GM19467 (cell line): ENCODE measurements at regions not wholly inside any gene's neighbourhood (a gene's known extent, or its start where the extent isn't known, plus 50 kb on each side); places are given as distances from the start of the nearest gene placed in this dataset.

Experiments used
- ATAC-seq: cut with Tn5 transposase; IDR thresholded peaks from one replicate; pipeline ENCODE4 v1.9.1; 2021; ENCODE audit warnings: mild to moderate bottlenecking, moderate library complexity; ENCODE audit not compliant: unreplicated experiment

DNA sequence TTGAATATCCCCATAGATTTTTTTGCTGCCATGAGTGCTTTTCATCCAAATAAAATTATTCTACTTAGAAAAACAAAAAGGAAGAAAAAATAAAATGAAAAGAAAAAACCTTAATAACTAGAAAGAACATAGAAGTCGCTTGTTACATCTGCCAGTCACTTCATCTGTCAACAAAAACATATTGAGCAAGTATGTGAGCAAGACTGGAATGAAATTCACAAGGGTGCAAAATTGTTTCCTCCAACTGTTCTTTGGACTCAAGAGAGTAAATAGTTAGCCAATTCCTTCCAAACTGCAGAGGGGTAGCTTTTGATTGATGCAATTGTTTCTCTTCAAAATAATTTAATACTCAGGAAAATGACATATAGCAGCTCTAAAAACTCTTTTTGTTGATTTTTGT, 336.3 kb upstream of the CDH7 start:
- ATAC-seq, result no peak

DNA sequence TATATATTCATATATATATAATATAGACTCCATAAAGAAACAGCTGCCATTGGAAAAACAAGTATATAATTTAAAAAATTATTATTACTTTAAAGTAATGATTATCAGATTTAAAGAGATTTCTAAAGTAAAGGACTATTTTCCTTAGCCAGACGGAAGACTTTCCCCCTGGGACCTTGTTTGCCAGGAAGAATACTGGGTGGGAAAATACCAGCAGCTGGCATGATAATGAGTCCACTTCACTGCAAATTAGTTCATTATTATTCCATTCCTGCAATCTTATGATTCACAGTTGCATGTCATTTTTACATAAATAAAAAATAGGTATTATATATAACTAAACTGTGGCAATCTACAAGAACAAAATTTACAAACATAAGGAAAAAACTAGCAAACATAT, 339.8 kb upstream of the CDH7 start:
- no peak for ATAC-seq

DNA sequence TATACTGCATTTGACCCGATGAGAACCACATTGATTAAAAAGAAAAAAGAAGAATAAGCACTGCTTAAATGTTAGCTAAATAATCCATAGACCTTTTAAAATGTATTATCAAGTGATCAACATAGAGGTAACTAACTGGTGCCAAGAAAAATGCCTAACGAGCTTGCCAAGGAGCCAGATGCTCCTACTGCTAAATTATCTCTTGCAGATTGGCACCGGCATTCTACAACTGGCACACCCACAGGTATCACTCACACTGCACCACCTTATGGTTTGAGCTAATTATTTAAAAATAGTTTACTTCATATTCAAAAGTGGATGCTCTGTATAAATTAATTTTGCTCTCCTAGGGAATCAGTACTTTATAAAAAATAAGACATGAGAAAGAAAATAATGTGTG, 341.6 kb upstream of the CDH7 start:
- no peak for ATAC-seq

DNA sequence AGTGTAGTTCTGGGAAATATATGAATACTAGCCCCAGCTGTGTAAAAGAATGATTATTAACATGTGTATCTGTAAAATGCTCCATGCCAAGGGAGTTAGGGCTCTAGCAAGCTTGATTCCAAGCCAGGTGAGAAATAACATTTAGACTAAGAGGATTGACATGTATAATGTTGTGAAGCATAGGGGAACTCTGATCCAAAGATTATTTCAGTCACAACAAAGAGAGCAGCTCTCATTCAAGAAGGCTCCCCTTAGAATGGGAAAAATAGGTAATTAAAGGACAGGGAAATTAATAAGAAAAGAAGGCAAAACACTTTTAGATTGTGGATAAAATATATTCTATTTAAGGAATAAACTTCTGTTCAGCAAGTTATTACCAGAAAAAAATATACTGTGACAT, 347.3 kb upstream of the CDH7 start:
- no peak for ATAC-seq

DNA sequence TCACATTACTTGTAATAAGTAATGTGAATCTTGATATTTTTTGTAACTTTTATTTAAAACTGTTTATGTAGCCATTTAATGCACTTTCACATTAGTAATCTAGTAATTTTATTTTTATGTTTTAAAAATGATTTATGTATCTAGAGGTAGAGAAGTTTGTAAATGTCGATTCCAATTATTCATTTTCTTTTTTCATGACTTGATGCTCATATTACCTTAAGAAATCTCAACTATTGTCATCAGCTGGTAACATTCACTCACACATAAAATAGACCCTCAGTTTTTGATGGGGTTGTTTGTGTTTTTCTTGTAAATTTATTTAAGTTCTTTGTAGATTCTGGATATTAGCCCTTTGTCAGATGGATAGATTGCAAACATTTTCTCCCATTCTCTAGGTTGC, 351.7 kb upstream of the CDH7 start:
- no peak for ATAC-seq

DNA sequence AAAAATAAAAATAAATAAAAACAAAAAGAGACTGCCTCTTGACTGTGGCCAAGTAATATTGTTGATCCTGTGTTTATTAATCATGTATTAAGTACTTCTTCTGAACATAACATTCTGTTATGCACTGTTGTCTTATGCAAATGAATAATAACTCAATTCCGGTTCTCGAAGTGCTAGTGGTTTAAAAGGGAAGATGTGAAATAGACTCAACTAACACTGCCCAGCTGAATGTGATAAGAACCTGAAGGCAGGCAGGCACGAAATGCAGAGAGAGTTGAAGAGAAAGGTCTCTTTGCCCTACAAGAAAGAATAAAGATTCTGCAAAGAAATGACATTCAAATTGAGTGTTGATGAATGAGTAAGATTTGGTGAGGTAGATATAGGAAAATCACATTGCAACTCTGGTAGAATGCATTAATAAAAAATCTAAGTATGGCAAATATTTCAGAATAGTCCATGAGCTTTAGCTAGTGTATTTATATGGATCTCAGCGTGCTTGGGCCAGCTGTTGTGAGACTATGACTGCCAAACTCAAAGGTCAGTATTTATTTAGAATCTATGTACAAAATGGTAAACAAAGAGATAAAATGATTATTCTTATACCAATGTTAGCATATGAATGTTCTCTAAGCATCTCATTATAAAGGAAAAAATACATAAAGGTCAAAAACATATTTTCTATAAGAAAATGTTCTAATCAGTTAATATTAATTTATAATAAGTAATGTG, 352.3 kb upstream of the CDH7 start:
- no peak for ATAC-seq

DNA sequence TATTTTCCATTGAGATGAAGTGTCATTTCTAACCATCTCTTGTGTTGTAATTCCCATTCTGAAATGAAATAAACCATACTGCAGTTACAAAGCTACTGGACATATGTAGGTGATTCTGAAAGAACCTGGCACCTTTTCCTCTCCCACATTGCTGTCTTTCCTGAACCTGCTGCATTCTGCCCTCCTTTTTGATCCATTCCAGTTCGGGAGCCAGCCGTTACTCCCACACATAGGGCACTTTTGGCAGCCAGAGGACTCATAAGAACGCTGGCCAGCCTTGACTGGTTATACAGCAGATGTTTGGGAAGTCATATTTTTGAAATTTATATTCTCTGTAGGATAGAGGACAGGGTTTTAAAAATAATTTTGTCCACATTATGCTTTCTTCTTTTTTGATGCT, 369.8 kb upstream of the CDH7 start:
- no peak for ATAC-seq

DNA sequence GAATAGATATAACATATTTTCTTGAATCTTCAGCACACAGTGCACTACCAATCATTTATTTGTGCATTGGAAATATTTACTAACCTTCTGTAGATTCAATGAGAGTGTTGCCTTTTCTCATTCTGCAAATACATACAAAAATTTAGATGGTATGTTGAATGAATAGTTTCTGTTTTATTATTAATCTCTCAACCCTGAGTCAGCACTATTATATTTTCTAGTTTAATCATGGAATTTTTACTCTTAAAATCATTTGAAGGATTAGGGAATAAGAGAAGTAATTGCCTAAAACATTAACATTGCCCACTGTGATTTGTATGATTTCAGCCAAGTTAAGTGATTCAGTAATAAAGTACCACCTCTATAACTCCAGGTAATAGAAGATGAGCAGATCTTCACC, 370.2 kb upstream of the CDH7 start:
- ATAC-seq, result no peak

DNA sequence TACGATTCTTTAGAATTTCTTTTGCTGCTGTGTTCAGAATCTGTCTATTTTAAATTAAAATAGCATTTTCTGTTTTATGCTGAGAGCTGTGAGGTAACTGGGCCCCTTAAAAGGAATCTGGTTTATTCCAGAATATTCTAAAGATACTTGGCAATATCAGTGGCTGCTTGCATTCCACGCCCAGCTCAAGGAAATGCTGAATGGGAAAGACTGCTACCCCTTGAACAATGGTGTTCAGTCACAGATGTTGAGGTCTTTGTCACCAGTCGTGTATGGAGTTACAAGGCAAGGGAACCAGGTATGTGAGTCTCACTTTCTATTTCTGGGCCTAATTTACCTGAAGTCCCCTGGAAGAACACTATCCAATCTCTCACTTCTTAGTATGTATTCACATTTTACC, 377.9 kb upstream of the CDH7 start:
- ATAC-seq, result no peak

DNA sequence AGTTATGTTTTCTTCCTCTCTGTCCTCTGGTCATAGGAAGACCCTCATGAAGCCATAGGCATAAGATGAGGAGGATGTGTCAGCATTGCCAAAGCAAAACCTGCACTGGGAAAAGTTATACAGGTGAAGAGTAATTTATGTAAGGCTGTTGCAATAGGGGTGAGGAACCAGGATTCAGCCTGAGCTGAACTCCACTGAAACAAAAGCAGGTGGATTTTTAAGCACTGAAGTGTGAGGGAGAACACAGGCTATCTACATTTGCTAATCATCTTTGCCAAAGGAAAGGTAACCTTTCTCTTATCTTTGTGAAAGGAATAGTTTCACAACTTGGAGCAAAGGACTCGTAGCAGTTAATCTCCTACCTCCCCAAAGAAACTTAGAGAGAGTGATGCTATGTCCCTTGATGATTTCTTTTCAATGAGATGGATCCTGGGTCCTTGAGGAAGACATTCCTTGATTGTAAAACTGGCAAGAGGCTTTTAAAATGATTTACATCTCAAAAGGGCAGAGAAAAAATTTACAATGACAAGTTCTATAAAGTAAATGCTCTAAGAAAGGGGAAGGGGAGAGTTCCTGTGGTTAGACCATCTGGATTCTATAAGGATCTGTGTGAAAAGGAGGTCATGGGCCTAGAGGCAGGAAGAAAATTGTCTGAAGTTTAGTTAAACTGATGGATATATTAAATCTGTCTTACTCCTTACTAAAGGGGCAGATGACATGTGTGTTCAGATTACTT, 385.4 kb upstream of the CDH7 start:
- ATAC-seq, result no peak

DNA sequence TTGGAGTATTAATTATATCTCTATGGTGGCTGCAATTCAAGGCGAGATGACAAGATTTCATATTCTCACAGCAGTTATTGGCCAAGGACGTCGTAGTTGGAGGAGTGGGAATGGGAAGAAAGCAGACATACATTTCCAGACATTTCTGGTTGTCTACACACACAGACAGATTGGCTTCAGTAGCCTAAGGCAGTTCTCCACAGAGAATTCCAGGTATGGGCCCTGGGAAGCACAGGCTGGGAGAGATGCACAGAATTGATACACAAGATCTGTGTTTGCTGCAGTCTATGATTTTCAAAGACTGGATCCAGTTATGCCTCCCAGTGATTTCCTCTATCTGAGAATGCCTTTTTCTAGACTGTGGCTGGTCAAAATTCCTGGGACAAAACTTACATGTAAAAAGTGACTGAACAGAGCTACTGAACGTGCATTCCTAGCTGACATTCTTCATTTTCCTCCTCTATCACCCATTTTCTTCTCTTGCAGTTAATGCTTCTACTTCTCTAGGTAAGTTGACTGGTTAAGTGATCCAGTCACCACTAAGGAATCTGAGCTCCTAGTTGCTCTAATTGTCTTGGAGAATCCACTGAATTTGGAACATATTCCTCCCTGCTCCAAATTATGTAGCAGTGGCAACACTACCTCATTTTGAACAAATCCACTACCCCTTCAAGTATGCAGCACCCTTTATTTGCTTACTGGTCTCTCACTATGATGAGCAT, 386.7 kb upstream of the CDH7 start:
- no peak for ATAC-seq

DNA sequence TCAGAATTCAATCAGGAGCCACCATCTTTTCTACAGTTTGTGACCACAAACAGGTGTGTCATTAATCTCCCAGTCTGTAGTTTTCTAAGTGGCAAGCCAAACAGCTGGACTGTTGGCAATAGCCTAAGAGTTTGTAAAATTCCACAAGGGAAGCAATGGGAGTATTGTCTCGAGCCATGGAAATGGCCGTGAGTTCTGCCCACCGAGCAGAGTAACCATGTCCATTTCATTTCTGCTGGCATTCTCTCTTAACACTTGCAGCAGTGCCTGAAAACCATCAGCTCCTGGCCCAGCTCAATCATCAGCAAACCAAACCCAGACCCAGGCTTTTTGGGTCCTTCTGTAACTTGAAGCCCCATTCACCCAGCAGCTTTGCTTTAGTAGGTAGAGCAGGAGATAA, 387.8 kb upstream of the CDH7 start:
- no peak for ATAC-seq

DNA sequence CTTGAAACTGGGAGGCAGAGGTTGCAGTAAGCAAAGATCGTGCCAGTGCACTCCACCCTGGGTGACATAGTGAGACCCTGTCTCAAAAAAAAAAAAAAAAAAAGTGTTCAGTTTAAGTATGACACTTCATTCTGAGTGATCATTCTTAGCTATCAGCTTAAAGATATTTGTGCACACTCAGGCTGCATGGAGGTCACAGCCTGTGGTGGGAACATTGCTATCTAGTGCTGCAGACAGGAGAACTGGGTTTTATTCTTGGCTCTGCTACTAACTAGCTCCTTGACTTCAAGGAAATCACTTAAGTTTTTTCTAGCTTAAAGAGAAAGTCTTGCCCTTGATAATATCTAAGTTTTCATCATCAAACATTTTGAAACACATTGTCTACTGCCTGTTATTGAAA, 391.3 kb upstream of the CDH7 start:
- no peak for ATAC-seq

DNA sequence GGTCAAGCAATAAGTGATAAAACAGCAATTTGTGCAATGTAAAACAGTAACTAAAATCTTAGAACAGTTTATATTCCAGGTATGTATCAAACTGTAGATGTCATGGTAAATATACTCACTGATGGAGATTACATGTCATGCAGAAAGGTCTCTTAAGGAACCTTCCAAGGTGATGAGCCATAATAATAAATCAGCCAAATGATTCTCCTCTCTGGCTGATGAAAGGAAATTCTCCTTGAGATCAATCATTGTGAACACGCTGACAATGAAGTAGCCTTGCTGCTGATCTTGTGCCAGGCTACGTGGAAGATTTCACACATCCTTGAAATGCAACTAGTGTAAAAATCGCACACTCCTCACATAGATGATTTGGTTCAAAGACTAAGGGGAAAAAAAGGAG, 392.5 kb upstream of the CDH7 start:
- no peak for ATAC-seq

DNA sequence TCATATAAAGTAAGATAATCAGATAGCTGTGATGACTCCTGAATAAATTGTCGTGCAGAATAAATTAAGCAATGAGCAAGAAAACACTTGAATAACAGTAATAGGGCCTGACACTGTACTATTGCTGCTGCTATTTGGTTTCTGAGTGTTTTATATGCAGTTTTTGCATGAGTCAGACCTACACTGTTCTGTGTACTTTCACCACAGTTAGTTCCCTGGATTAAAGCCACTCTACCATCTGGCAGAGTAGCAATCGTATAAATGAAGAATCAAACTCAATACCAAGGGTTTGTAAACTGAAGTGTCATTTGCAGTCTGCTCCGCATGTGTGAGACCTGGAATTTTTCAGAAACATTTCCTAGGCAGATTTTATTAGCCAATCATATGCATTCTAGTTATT, 398.6 kb upstream of the CDH7 start:
- ATAC-seq, result no peak

DNA sequence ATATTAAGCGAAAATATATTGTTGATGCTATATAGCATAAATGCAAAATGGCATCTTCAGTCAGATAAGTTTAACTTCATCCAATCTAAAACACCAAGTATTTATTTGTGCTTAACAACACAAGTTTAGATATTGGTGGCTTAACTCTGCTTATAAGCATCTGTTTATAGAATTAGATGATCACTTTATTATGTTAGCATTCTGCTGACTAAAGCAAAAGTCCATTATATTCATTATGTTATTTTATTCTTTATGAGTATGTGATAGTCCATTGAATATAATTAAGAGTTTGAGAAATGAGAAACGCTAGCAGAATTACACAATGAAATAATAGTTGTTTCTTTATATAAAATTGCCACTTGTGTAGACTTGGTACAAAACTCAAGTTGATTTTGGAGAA, 401.2 kb upstream of the CDH7 start:
- ATAC-seq, result no peak

DNA sequence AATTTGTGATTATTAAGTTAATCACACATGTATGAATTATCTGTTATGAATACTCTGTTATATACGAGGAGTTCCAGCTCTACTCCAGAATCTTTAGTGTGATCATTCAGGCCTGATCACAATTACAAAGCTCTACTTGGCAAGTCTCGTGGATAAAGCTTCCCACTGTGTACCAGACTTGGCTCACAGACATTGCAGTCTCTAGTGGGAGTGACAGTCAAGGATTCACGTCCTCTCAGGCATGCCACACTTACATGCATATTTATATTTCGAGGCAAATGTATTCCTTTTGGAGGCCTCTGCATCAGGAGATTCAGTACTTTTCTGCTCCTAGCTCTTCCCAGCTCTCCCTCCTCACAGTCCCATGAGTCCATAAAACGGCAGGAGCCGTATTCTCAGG, 403.4 kb upstream of the CDH7 start:
- ATAC-seq, result no peak

DNA sequence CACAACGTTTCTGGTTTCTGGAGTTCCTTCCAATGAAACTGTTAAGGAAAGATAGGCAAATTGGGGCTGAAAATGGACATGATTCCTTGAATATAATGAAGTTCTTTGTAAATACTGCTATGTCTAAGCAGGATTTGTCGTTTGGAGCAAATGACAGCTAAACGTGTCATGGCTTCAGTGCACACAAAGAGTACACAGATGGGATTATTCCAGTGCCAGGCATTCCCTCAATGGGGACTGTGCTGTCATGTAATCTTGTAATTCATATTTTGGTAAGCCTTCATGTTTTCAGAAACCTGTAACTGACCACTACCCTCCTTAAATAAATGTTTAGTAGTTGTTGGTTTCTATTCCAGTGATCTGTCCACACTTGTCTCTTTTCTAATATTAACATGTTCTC, 404.7 kb upstream of the CDH7 start:
- ATAC-seq, result no peak

DNA sequence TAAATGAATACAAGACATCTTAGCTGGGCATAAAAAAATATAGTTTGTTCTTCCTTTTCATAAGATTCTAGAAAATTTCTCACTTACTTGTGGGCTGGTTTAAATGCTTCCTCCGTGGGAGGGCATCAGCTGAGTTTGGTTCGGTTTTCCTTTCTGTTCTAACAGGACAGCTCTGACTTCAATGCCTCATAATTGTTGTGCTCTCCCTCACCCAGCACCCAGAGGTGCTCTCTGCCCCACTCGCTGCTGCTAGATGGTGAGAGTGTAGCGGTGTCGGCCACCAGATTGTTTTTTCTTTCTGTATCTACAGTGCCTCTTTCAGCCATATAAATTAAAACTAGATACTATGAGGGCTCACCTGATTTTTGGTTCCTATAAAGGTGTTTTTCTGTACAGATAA, 407.2 kb upstream of the CDH7 start:
- ATAC-seq, result no peak

DNA sequence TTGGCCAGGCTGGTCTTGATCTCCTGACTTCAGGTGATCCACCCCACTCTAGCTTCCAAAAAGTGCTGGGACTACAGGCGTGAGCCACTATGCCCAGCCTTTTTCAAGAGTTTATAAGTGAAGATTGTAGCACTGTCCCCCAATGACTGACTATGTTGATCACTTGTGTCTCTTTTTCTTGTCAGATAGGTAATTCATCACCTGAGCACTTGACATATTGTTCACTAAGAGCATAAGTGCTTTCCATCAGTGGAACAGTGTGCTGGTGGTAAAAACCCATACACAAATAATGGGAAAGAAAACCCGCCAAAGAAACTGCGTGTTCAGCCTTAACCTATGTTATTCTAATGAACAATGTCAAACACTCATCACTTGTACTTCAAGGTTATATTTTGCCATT, 414.4 kb upstream of the CDH7 start:
- no peak for ATAC-seq

DNA sequence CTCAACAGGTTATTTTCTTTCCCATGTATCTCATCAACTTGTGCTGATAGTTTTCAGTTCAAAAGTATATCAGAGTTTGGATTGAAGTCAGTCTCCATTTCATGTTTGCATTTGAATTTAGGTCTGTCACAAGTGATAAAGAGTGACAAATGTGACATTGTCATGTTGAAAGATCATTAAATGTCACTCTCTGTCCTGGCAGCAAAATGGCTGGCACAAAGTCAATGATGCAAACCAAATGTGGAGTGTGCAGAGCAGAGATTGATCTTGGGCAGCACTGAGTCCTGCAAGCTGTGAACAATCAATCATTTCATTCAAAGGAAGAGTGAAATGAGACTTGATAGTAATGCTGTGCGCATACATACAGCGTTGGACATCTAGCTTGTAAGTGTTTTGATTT, 421.8 kb upstream of the CDH7 start:
- ATAC-seq, result no peak

DNA sequence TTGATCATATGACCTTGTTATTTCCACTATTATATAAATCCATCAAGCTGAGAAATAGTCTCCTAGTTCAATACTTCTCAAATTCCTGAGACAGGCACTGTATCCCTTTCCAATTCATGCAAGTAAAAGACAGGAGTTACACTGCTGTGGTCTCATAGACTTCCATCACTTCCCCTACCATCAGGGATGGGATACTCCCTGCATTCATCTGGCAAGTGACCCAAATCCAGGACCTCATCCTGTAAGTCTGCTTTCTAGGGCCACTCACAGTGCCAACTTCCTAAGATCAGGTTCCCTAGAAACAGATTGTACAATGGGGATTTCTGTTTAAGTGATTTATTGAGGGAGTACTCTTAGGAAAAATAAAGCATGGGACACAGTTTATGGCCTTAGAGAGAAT, 424.0 kb upstream of the CDH7 start:
- no peak for ATAC-seq
